ENCODE measurements at regions not wholly inside any gene's neighbourhood (a gene's known extent, or its start where the extent isn't known, plus 50 kb on each side); places are given as distances from the start of the nearest gene placed in this dataset.

GRCh38 chr10:64344211-64344610 lies 823.0 kb downstream of the REEP3 start:
- Histone ChIP-seq H3K36me3 (ENCODE audit: low read length) (no peaks in the 10 kb centered on the region), H3K4me3 (ENCODE audit: insufficient read depth, low read length, poor library complexity, severe bottlenecking) (no peak overlapping the region), H4K20me1 (ENCODE audit: low read depth, low read length) (no peaks in the 10 kb centered on the region), H3K9me2 (replicated peaks; ENCODE audit: insufficient read depth, low read length) (no peaks in the 10 kb centered on the region), H3K79me2 (ENCODE audit: insufficient read depth, low read length) (no peaks in the 10 kb centered on the region), H3K27ac (ENCODE audit: low read depth, low read length) (no peak overlapping the region), H3K27me3 (ENCODE audit: low read length) (no peaks in the 10 kb centered on the region), H3F3A (ENCODE audit: insufficient read depth) (no peaks in the 10 kb centered on the region), H2AFZ (ENCODE audit: low read depth, low read length, severe bottlenecking) (no peak overlapping the region), H3K4me2 (ENCODE audit: low read depth, low read length, poor library complexity, severe bottlenecking) (no peak overlapping the region), H3K9ac (ENCODE audit: low read length) (no peak overlapping the region), H3K9me3 (ENCODE audit: insufficient read depth, low read length) (no peaks in the 10 kb centered on the region)
- TF ChIP-seq EZH2phosphoT487 (conservative IDR thresholded peaks at IDR 0.05; ENCODE audit: low read length) (no peak), CTCF (IDR thresholded peaks at IDR 0.05; ENCODE audit: insufficient read depth, low read length, poor library complexity, severe bottlenecking) (no peak)

GRCh38 chr10:64345856-64346255 lies 824.7 kb downstream of the REEP3 start:
- no peak overlapping the region for H3K27ac ChIP-seq (ENCODE audit: low read depth, low read length)
- no peak overlapping the region for H3K9ac ChIP-seq (ENCODE audit: low read length)
- H3K27me3 ChIP-seq (ENCODE audit: low read length): no peaks in the 10 kb centered on the region
- no peaks in the 10 kb centered on the region for H3K9me3 ChIP-seq (ENCODE audit: insufficient read depth, low read length)
- H3K9me2 ChIP-seq (replicated peaks; ENCODE audit: insufficient read depth, low read length): no peaks in the 10 kb centered on the region
- H2AFZ ChIP-seq (ENCODE audit: low read depth, low read length, severe bottlenecking): no peak overlapping the region
- H4K20me1 ChIP-seq (ENCODE audit: low read depth, low read length): no peaks in the 10 kb centered on the region
- TF ChIP-seq CTCF (IDR thresholded peaks at IDR 0.05; ENCODE audit: insufficient read depth, low read length, poor library complexity, severe bottlenecking) (no peak), EZH2phosphoT487 (conservative IDR thresholded peaks at IDR 0.05; ENCODE audit: low read length) (no peak)
- H3F3A ChIP-seq (ENCODE audit: insufficient read depth): no peaks in the 10 kb centered on the region
- H3K79me2 ChIP-seq (ENCODE audit: insufficient read depth, low read length): no peaks in the 10 kb centered on the region
- H3K36me3 ChIP-seq (ENCODE audit: low read length): no peaks in the 10 kb centered on the region
- H3K4me3 ChIP-seq (ENCODE audit: insufficient read depth, low read length, poor library complexity, severe bottlenecking): no peak overlapping the region
- H3K4me2 ChIP-seq (ENCODE audit: low read depth, low read length, poor library complexity, severe bottlenecking): no peak overlapping the region

GRCh38 chr10:64346389-64346788 lies 825.2 kb downstream of the REEP3 start:
- no peaks in the 10 kb centered on the region for H3K36me3 ChIP-seq (ENCODE audit: low read length)
- no peaks in the 10 kb centered on the region for H3K9me3 ChIP-seq (ENCODE audit: insufficient read depth, low read length)
- H3K9me2 ChIP-seq (replicated peaks; ENCODE audit: insufficient read depth, low read length): no peaks in the 10 kb centered on the region
- no peaks in the 10 kb centered on the region for H4K20me1 ChIP-seq (ENCODE audit: low read depth, low read length)
- H3K4me2 ChIP-seq (ENCODE audit: low read depth, low read length, poor library complexity, severe bottlenecking): no peak overlapping the region
- H3K27ac ChIP-seq (ENCODE audit: low read depth, low read length): no peak overlapping the region
- H3K9ac ChIP-seq (ENCODE audit: low read length): no peak overlapping the region
- H3K79me2 ChIP-seq (ENCODE audit: insufficient read depth, low read length): no peaks in the 10 kb centered on the region
- H3K27me3 ChIP-seq (ENCODE audit: low read length): no peaks in the 10 kb centered on the region
- TF ChIP-seq EZH2phosphoT487 (conservative IDR thresholded peaks at IDR 0.05; ENCODE audit: low read length) (no peak), CTCF (IDR thresholded peaks at IDR 0.05; ENCODE audit: insufficient read depth, low read length, poor library complexity, severe bottlenecking) (no peak)
- no peaks in the 10 kb centered on the region for H3F3A ChIP-seq (ENCODE audit: insufficient read depth)
- no peak overlapping the region for H2AFZ ChIP-seq (ENCODE audit: low read depth, low read length, severe bottlenecking)
- H3K4me3 ChIP-seq (ENCODE audit: insufficient read depth, low read length, poor library complexity, severe bottlenecking): no peak overlapping the region
